SK-N-MC (cell line): ENCODE measurements at regions not wholly inside any gene's neighbourhood (a gene's known extent, or its start where the extent isn't known, plus 50 kb on each side); places are given as distances from the start of the nearest gene placed in this dataset.

ENCODE experiments used
- EZH2 ChIP-seq: fragments of 200-600 bp; sonication (generic); IDR thresholded peaks from one replicate; pipeline ENCODE4 v1.6.1; 2017; ENCODE audit warnings: antibody characterized with exemption
- FOXP2 ChIP-seq: optimal IDR thresholded peaks from 2 replicates; pipeline ENCODE3; 2011; ENCODE audit warnings: mild to moderate bottlenecking, moderate library complexity; ENCODE audit not compliant: insufficient read depth; ENCODE audit errors: extremely low read length, control extremely low read depth
- POLR2AphosphoS5 ChIP-seq: IDR thresholded peaks from 2 replicates; pipeline ENCODE4 v1.6.1; 2012; ENCODE audit warnings: mild to moderate bottlenecking, low read depth, low read length, borderline replicate concordance

DNA sequence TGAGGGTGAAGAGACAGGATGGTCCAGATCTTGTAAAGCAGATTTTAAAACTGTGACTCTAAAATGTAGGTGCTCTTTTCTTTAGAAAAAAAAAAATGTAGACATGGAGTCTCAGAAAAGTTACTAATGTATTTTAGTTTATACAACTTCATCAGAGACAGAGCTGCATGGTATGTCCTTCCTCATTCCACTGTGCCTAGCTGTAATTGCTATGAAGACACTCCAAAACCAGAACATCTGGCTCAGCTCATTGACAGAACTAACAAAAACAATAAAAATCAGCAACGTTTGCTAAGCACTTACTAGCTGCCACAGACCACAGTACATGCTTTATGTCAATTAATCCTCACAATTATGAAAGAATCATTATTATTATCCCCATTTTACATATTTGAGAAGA, 160.7 kb downstream of the BARX2 start:
- no peak for TF ChIP-seq POLR2AphosphoS5
- TF ChIP-seq EZH2 = no peak
- TF ChIP-seq FOXP2 = no peak
